ENCODE measurements at regions not wholly inside any gene's neighbourhood (a gene's known extent, or its start where the extent isn't known, plus 50 kb on each side); places are given as distances from the start of the nearest gene placed in this dataset.

GRCh38 chr2:129698593-129698992 is 280.9 kb upstream of the RAB6C start:
- H3K9ac ChIP-seq = no peak overlapping the region
- H3K4me2 ChIP-seq = no peak overlapping the region
- no peaks in the 10 kb centered on the region for H3K27me3 ChIP-seq (ENCODE audit: insufficient read depth, low read depth)
- H3K79me2 ChIP-seq (ENCODE audit: insufficient read depth, low read depth) = no peaks in the 10 kb centered on the region
- H2AFZ ChIP-seq (ENCODE audit: low read depth) = no peak overlapping the region
- H3K36me3 ChIP-seq (ENCODE audit: insufficient read depth) = no peaks in the 10 kb centered on the region
- H3K4me1 ChIP-seq (ENCODE audit: low read depth, poor library complexity, severe bottlenecking) = no peaks in the 10 kb centered on the region
- no peak overlapping the region for H3K4me3 ChIP-seq (IDR thresholded peaks at IDR 0.05; ENCODE audit: insufficient read depth, low read depth, low read length)
- no peaks in the 10 kb centered on the region for H4K20me1 ChIP-seq (ENCODE audit: insufficient read depth)
- no peak overlapping the region for H3K27ac ChIP-seq
- no peak for TF ChIP-seq CTCF (conservative IDR thresholded peaks at IDR 0.05; ENCODE audit: low read depth, low read length)

DNA sequence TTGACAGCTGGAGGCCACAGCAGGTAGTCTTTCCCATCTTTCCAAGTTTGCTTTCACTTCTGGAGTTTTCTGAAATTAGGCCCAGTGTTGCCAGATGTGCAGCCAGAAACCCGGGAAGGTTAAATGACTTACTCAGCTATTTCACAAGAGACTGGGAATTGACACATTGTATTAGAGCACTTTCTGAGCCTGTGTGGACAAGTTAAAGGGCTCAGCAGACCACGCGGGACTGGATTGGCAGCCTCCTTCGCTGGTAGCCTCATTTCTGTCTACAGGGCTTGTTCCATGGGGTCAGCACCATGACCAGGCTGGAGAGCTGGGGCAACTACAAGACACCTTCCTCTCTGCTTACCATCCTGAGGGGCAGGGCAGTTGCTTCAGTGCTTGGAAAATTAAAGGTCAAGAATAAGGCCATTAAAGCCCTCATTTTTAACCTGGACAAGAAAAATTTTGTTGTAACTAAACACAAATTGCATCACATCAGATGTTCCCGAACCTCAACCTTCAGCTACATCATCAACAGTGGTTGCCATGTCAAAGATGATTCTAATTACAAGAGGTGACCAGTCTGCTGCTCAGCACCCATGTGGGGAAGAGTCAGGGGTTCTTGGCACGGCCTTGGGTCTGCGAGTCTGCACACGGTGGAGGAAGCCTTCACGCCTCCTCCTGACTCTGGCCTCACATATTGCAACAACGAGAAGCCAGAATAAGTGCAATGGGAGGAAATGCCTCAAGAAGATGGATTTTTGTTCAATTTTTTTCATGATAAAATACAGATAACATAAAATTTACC is 279.5 kb upstream of the RAB6C start:
- H3K27ac ChIP-seq = no peak overlapping the region
- H3K79me2 ChIP-seq (ENCODE audit: insufficient read depth, low read depth) = no peaks in the 10 kb centered on the region
- H3K9ac ChIP-seq = no peak overlapping the region
- H2AFZ ChIP-seq (ENCODE audit: low read depth) = no peak overlapping the region
- no peak for TF ChIP-seq CTCF (conservative IDR thresholded peaks at IDR 0.05; ENCODE audit: low read depth, low read length)
- no peak overlapping the region for H3K4me2 ChIP-seq
- H3K36me3 ChIP-seq (ENCODE audit: insufficient read depth) = no peaks in the 10 kb centered on the region
- H3K4me1 ChIP-seq (ENCODE audit: low read depth, poor library complexity, severe bottlenecking) = no peaks in the 10 kb centered on the region
- H3K4me3 ChIP-seq (IDR thresholded peaks at IDR 0.05; ENCODE audit: insufficient read depth, low read depth, low read length) = no peak overlapping the region
- no peaks in the 10 kb centered on the region; the same call in 1 of the 2 replicates for H3K27me3 ChIP-seq (ENCODE audit: insufficient read depth, low read depth)
- no peaks in the 10 kb centered on the region for H4K20me1 ChIP-seq (ENCODE audit: insufficient read depth)

GRCh38 chr2:129702416-129703176 is 276.9 kb upstream of the RAB6C start:
- Histone ChIP-seq H3K4me2 (no peak overlapping the region), H3K27ac (no peak overlapping the region)

GRCh38 chr2:129705085-129705484 is 274.4 kb upstream of the RAB6C start:
- Histone ChIP-seq H3K9ac (no peak overlapping the region), H3K36me3 (ENCODE audit: insufficient read depth) (no peaks in the 10 kb centered on the region), H3K4me2 (no peak overlapping the region), H3K4me1 (ENCODE audit: low read depth, poor library complexity, severe bottlenecking) (no peaks in the 10 kb centered on the region), H3K27ac (no peak overlapping the region), H4K20me1 (ENCODE audit: insufficient read depth) (no peaks in the 10 kb centered on the region), H3K4me3 (IDR thresholded peaks at IDR 0.05; ENCODE audit: insufficient read depth, low read depth, low read length) (no peak overlapping the region), H3K27me3 (ENCODE audit: insufficient read depth, low read depth) (no peaks in the 10 kb centered on the region; the same call in 1 of the 2 replicates), H2AFZ (ENCODE audit: low read depth) (no peak overlapping the region), H3K79me2 (ENCODE audit: insufficient read depth, low read depth) (no peaks in the 10 kb centered on the region)
- TF ChIP-seq CTCF (conservative IDR thresholded peaks at IDR 0.05; ENCODE audit: low read depth, low read length) = no peak

More at GRCh38 chr2:129702416-129703176, 276.9 kb upstream of the RAB6C start:
- Histone ChIP-seq H3K4me1 (ENCODE audit: low read depth, poor library complexity, severe bottlenecking) (no peaks in the 10 kb centered on the region), H3K36me3 (ENCODE audit: insufficient read depth) (no peaks in the 10 kb centered on the region), H3K79me2 (ENCODE audit: insufficient read depth, low read depth) (no peaks in the 10 kb centered on the region), H2AFZ (ENCODE audit: low read depth) (no peak overlapping the region), H4K20me1 (ENCODE audit: insufficient read depth) (no peaks in the 10 kb centered on the region), H3K27me3 (ENCODE audit: insufficient read depth, low read depth) (no peaks in the 10 kb centered on the region; the same call in 1 of the 2 replicates), H3K9ac (no peak overlapping the region), H3K4me3 (IDR thresholded peaks at IDR 0.05; ENCODE audit: insufficient read depth, low read depth, low read length) (no peak overlapping the region)
- TF ChIP-seq CTCF (conservative IDR thresholded peaks at IDR 0.05; ENCODE audit: low read depth, low read length) = no peak

Data from KMS-11 (cell line).